ENCODE measurements at regions not wholly inside any gene's neighbourhood (a gene's known extent, or its start where the extent isn't known, plus 50 kb on each side); places are given as distances from the start of the nearest gene placed in this dataset.

DNA sequence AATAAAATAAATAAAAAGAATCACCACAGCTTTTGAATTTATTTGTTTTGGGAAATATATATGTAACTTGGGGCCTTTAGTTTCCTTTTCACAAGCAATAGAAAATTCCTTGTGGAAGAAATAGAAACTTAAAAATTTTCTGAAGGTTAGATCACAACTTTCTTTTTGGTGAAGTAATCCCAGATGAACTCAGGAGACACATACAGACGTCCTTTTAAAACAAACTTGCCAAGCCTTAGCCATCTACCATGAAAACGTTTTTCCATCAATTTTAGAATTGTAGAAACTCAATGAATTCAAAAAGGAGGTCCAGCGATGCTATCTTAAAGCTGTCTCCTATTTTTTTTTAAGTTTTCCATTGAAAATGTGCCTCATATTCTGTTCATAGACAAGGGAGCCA is 225.6 kb downstream of the ASXL3 start:
- H4K20me1 ChIP-seq (ENCODE audit: insufficient read depth): no peaks in the 10 kb centered on the region
- no peak for TF ChIP-seq MXI1 (conservative IDR thresholded peaks at IDR 0.05; ENCODE audit: poor library complexity, severe bottlenecking)
- TF ChIP-seq SMC3 (conservative IDR thresholded peaks at IDR 0.05; ENCODE audit: poor library complexity): no peak
- TF ChIP-seq EZH2 (IDR thresholded peaks at IDR 0.05; ENCODE audit: borderline replicate concordance, insufficient read depth, low read length, poor library complexity, severe bottlenecking): no peak
- TF ChIP-seq TAF1 (IDR thresholded peaks at IDR 0.05; ENCODE audit: low read depth): no peak
- no peak for TF ChIP-seq RAD21 (conservative IDR thresholded peaks at IDR 0.05)
- TF ChIP-seq, protein P1, sequence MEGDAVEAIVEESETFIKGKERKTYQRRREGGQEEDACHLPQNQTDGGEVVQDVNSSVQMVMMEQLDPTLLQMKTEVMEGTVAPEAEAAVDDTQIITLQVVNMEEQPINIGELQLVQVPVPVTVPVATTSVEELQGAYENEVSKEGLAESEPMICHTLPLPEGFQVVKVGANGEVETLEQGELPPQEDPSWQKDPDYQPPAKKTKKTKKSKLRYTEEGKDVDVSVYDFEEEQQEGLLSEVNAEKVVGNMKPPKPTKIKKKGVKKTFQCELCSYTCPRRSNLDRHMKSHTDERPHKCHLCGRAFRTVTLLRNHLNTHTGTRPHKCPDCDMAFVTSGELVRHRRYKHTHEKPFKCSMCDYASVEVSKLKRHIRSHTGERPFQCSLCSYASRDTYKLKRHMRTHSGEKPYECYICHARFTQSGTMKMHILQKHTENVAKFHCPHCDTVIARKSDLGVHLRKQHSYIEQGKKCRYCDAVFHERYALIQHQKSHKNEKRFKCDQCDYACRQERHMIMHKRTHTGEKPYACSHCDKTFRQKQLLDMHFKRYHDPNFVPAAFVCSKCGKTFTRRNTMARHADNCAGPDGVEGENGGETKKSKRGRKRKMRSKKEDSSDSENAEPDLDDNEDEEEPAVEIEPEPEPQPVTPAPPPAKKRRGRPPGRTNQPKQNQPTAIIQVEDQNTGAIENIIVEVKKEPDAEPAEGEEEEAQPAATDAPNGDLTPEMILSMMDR (IDR thresholded peaks at IDR 0.05; ENCODE audit: poor library complexity, severe bottlenecking): no peak
- no peak for TF ChIP-seq EP300 (conservative IDR thresholded peaks at IDR 0.05; ENCODE audit: poor library complexity, severe bottlenecking)
- TF ChIP-seq, protein P2, sequence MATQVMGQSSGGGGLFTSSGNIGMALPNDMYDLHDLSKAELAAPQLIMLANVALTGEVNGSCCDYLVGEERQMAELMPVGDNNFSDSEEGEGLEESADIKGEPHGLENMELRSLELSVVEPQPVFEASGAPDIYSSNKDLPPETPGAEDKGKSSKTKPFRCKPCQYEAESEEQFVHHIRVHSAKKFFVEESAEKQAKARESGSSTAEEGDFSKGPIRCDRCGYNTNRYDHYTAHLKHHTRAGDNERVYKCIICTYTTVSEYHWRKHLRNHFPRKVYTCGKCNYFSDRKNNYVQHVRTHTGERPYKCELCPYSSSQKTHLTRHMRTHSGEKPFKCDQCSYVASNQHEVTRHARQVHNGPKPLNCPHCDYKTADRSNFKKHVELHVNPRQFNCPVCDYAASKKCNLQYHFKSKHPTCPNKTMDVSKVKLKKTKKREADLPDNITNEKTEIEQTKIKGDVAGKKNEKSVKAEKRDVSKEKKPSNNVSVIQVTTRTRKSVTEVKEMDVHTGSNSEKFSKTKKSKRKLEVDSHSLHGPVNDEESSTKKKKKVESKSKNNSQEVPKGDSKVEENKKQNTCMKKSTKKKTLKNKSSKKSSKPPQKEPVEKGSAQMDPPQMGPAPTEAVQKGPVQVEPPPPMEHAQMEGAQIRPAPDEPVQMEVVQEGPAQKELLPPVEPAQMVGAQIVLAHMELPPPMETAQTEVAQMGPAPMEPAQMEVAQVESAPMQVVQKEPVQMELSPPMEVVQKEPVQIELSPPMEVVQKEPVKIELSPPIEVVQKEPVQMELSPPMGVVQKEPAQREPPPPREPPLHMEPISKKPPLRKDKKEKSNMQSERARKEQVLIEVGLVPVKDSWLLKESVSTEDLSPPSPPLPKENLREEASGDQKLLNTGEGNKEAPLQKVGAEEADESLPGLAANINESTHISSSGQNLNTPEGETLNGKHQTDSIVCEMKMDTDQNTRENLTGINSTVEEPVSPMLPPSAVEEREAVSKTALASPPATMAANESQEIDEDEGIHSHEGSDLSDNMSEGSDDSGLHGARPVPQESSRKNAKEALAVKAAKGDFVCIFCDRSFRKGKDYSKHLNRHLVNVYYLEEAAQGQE (IDR thresholded peaks at IDR 0.05; ENCODE audit: borderline replicate concordance): no peak
- no peak for TF ChIP-seq POLR2AphosphoS5 (IDR thresholded peaks at IDR 0.05)
- no peaks in the 10 kb centered on the region for H3K9me3 ChIP-seq (ENCODE audit: low read length)
- no peak overlapping the region for H3K4me2 ChIP-seq (ENCODE audit: low read length)
- no peak overlapping the region for H3K4me3 ChIP-seq (ENCODE audit: low read length)
- no peaks in the 10 kb centered on the region for H3K27me3 ChIP-seq (ENCODE audit: insufficient read depth, low read depth, low read length)
- no peaks in the 10 kb centered on the region for H3K9me2 ChIP-seq (ENCODE audit: insufficient read depth, low read length)
- H3K27ac ChIP-seq (ENCODE audit: low read length): no peak overlapping the region
- no peak overlapping the region for H2AFZ ChIP-seq (ENCODE audit: low read depth, low read length)
- H3K79me2 ChIP-seq (replicated peaks; ENCODE audit: insufficient read depth, low read length): no peaks in the 10 kb centered on the region
- H3K36me3 ChIP-seq (ENCODE audit: insufficient read depth, low read length): no peaks in the 10 kb centered on the region
- no peak overlapping the region for H3K9ac ChIP-seq (ENCODE audit: low read length)
- H3F3A ChIP-seq (ENCODE audit: insufficient read depth, low read length, poor library complexity, severe bottlenecking): no peaks in the 10 kb centered on the region

DNA sequence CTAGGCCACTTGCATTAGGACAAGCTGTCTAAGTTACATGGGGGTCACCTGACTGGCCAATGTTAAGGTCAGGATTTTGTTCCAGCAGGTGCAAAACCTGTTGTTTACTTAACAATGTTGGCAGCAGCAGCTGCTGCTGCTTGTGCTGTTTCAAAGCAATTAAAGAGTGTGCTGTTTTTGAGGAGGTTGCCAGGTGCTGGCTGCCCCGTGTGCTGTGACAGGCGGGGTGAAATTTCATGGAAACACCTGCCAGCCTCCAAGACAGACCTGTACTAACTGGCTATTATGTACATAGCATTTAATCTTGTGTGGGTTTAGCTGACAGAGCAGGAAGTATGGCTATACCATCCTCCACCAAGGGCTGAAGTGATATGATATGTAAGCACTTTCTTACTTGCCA is 224.9 kb downstream of the ASXL3 start:
- Histone ChIP-seq H3K9ac (ENCODE audit: low read length) (no peak overlapping the region), H2AFZ (ENCODE audit: low read depth, low read length) (no peak overlapping the region), H4K20me1 (ENCODE audit: insufficient read depth) (no peaks in the 10 kb centered on the region), H3F3A (ENCODE audit: insufficient read depth, low read length, poor library complexity, severe bottlenecking) (no peaks in the 10 kb centered on the region), H3K4me2 (ENCODE audit: low read length) (no peak overlapping the region), H3K79me2 (replicated peaks; ENCODE audit: insufficient read depth, low read length) (no peaks in the 10 kb centered on the region), H3K27ac (ENCODE audit: low read length) (no peak overlapping the region), H3K9me3 (ENCODE audit: low read length) (no peaks in the 10 kb centered on the region), H3K9me2 (ENCODE audit: insufficient read depth, low read length) (no peaks in the 10 kb centered on the region), H3K36me3 (ENCODE audit: insufficient read depth, low read length) (no peaks in the 10 kb centered on the region), H3K4me3 (ENCODE audit: low read length) (no peak overlapping the region), H3K27me3 (ENCODE audit: insufficient read depth, low read depth, low read length) (no peaks in the 10 kb centered on the region)
- TF ChIP-seq SMC3 (conservative IDR thresholded peaks at IDR 0.05; ENCODE audit: poor library complexity) (no peak), RAD21 (conservative IDR thresholded peaks at IDR 0.05) (no peak), MXI1 (conservative IDR thresholded peaks at IDR 0.05; ENCODE audit: poor library complexity, severe bottlenecking) (no peak)

Small RNAs in the stretch of these regions (small RNA-seq; reads per million reads assigned to genes)
- 0 to 1.2 (median 0) reads per million in 3 experiments for gene RF00019

Measured in neural cell (in vitro differentiated cells).